T-helper 2 cell (primary cell): ENCODE measurements at regions not wholly inside any gene's neighbourhood (a gene's known extent, or its start where the extent isn't known, plus 50 kb on each side); places are given as distances from the start of the nearest gene placed in this dataset.

Experiments used
- DNase-seq, 5 experiments: peaks; one replicate each; pipeline versions ENCODE4 v3.0.0 to v3.0.0-alpha.2; 2012 to 2022

GRCh38 chr3:162134571-162134970 is 638.0 kb downstream of the OTOL1 start:
- peak in 1 of 5 experiments; percentile 59 for DNase-seq

GRCh38 chr3:162136136-162136535 is 639.5 kb downstream of the OTOL1 start:
- DNase-seq, result no peak

GRCh38 chr3:162138509-162138908 is 641.9 kb downstream of the OTOL1 start:
- no peak for DNase-seq

GRCh38 chr3:162139841-162140240 is 643.2 kb downstream of the OTOL1 start:
- DNase-seq, result no peak

- DNase-seq, result no peak
Observed at GRCh38 chr3:162141272-162141791, 644.7 kb downstream of the OTOL1 start.

GRCh38 chr3:162142511-162142910 is 645.9 kb downstream of the OTOL1 start:
- no peak for DNase-seq

- DNase-seq, result no peak
Observed at GRCh38 chr3:162143180-162143579, 646.6 kb downstream of the OTOL1 start.

- DNase-seq, result no peak
Observed at GRCh38 chr3:162147996-162148395, 651.4 kb downstream of the OTOL1 start.

GRCh38 chr3:162150790-162151189 is 654.2 kb downstream of the OTOL1 start:
- DNase-seq, result no peak

GRCh38 chr3:162152636-162153035 is 656.0 kb downstream of the OTOL1 start:
- DNase-seq, result no peak

- no peak for DNase-seq
Observed at GRCh38 chr3:162161595-162161994, 665.0 kb downstream of the OTOL1 start.

GRCh38 chr3:162165346-162165745 is 668.7 kb downstream of the OTOL1 start:
- DNase-seq, result no peak

GRCh38 chr3:162166543-162166942 is 669.9 kb downstream of the OTOL1 start:
- DNase-seq, result no peak

- DNase-seq, result no peak
Observed at GRCh38 chr3:162168715-162169114, 672.1 kb downstream of the OTOL1 start.

- no peak for DNase-seq
Observed at GRCh38 chr3:162170581-162170980, 674.0 kb downstream of the OTOL1 start.

- no peak for DNase-seq
Observed at GRCh38 chr3:162171970-162172369, 675.4 kb downstream of the OTOL1 start.

GRCh38 chr3:162175145-162175544 is 678.5 kb downstream of the OTOL1 start:
- DNase-seq, result no peak

GRCh38 chr3:162175878-162176277 is 679.3 kb downstream of the OTOL1 start:
- no peak for DNase-seq

GRCh38 chr3:162183440-162183839 is 686.8 kb downstream of the OTOL1 start:
- DNase-seq, result no peak

GRCh38 chr3:162192340-162193029 is 695.9 kb downstream of the OTOL1 start:
- DNase-seq, result no peak

- DNase-seq, result no peak
Observed at GRCh38 chr3:162193148-162194095, 696.8 kb downstream of the OTOL1 start.

GRCh38 chr3:162195147-162195546 is 698.5 kb downstream of the OTOL1 start:
- DNase-seq, result no peak

GRCh38 chr3:162196964-162197363 is 700.4 kb downstream of the OTOL1 start:
- DNase-seq, result no peak

GRCh38 chr3:162200836-162201235 is 704.2 kb downstream of the OTOL1 start:
- no peak for DNase-seq
